ENCODE measurements at regions not wholly inside any gene's neighbourhood (a gene's known extent, or its start where the extent isn't known, plus 50 kb on each side); places are given as distances from the start of the nearest gene placed in this dataset.

GRCh38 chr10:44635176-44635575, 250.3 kb upstream of the CXCL12 start:
- Histone ChIP-seq H3K27me3 (ENCODE audit: control insufficient read depth, insufficient read depth, low read length) (no peaks in the 10 kb centered on the region), H3K9me3 (replicated peaks; ENCODE audit: low read length) (no peaks in the 10 kb centered on the region), H3K4me1 (ENCODE audit: control insufficient read depth, insufficient read depth, low read length) (no peaks in the 10 kb centered on the region), H3K4me3 (ENCODE audit: low read length) (no peak overlapping the region), H3K36me3 (ENCODE audit: insufficient read depth, low read length) (no peaks in the 10 kb centered on the region), H3K4me2 (ENCODE audit: low read length) (no peak overlapping the region), H3K9ac (ENCODE audit: low read depth, low read length) (no peak overlapping the region)

- Histone ChIP-seq H3K4me2 (ENCODE audit: low read length) (no peak overlapping the region), H3K27me3 (ENCODE audit: control insufficient read depth, insufficient read depth, low read length) (no peaks in the 10 kb centered on the region), H3K4me3 (ENCODE audit: low read length) (no peak overlapping the region)
Observed at GRCh38 chr10:44636625-44637024, 251.7 kb upstream of the CXCL12 start.

GRCh38 chr10:44640429-44640828, 255.5 kb upstream of the CXCL12 start:
- Histone ChIP-seq H3K9me3 (replicated peaks; ENCODE audit: low read length) (no peaks in the 10 kb centered on the region), H3K4me3 (ENCODE audit: low read length) (no peak overlapping the region), H3K27me3 (ENCODE audit: control insufficient read depth, insufficient read depth, low read length) (no peaks in the 10 kb centered on the region), H3K9ac (ENCODE audit: low read depth, low read length) (no peak overlapping the region), H3K4me1 (ENCODE audit: control insufficient read depth, insufficient read depth, low read length) (no peaks in the 10 kb centered on the region), H3K4me2 (ENCODE audit: low read length) (no peak overlapping the region), H3K36me3 (ENCODE audit: insufficient read depth, low read length) (no peaks in the 10 kb centered on the region)

More at GRCh38 chr10:44636625-44637024, 251.7 kb upstream of the CXCL12 start:
- Histone ChIP-seq H3K4me1 (ENCODE audit: control insufficient read depth, insufficient read depth, low read length) (no peaks in the 10 kb centered on the region), H3K9me3 (replicated peaks; ENCODE audit: low read length) (no peaks in the 10 kb centered on the region), H3K36me3 (ENCODE audit: insufficient read depth, low read length) (no peaks in the 10 kb centered on the region), H3K9ac (ENCODE audit: low read depth, low read length) (no peak overlapping the region)

GRCh38 chr10:44647473-44647872, 262.6 kb upstream of the CXCL12 start:
- Histone ChIP-seq H3K27me3 (ENCODE audit: control insufficient read depth, insufficient read depth, low read length) (no peaks in the 10 kb centered on the region), H3K9ac (ENCODE audit: low read depth, low read length) (no peak overlapping the region), H3K4me1 (ENCODE audit: control insufficient read depth, insufficient read depth, low read length) (peaks cover 18% of the 10 kb centered on the region), H3K9me3 (replicated peaks; ENCODE audit: low read length) (no peaks in the 10 kb centered on the region), H3K4me2 (ENCODE audit: low read length) (no peak overlapping the region), H3K36me3 (ENCODE audit: insufficient read depth, low read length) (no peaks in the 10 kb centered on the region), H3K4me3 (ENCODE audit: low read length) (no peak overlapping the region)

GRCh38 chr10:44647877-44648542, 263.1 kb upstream of the CXCL12 start:
- H3K36me3 ChIP-seq (ENCODE audit: insufficient read depth, low read length) = no peaks in the 10 kb centered on the region

GRCh38 chr10:44650691-44651661, 260.2 kb upstream of the TMEM72 start:
- no peak overlapping the region for H3K9ac ChIP-seq (ENCODE audit: low read depth, low read length)
- no peaks in the 10 kb centered on the region for H3K36me3 ChIP-seq (ENCODE audit: insufficient read depth, low read length)
- H3K4me3 ChIP-seq (ENCODE audit: low read length) = no peak overlapping the region
- peaks cover 18% of the 10 kb centered on the region for H3K4me1 ChIP-seq (ENCODE audit: control insufficient read depth, insufficient read depth, low read length)
- no peaks in the 10 kb centered on the region for H3K9me3 ChIP-seq (replicated peaks; ENCODE audit: low read length)
- H3K27me3 ChIP-seq (ENCODE audit: control insufficient read depth, insufficient read depth, low read length) = no peaks in the 10 kb centered on the region
- no peak overlapping the region for H3K4me2 ChIP-seq (ENCODE audit: low read length)

More at GRCh38 chr10:44647877-44648542, 263.1 kb upstream of the CXCL12 start:
- Histone ChIP-seq H3K9ac (ENCODE audit: low read depth, low read length) (no peak overlapping the region), H3K4me1 (ENCODE audit: control insufficient read depth, insufficient read depth, low read length) (peaks cover 18% of the 10 kb centered on the region), H3K4me3 (ENCODE audit: low read length) (no peak overlapping the region), H3K9me3 (replicated peaks; ENCODE audit: low read length) (no peaks in the 10 kb centered on the region), H3K27me3 (ENCODE audit: control insufficient read depth, insufficient read depth, low read length) (no peaks in the 10 kb centered on the region), H3K4me2 (ENCODE audit: low read length) (no peak overlapping the region)

GRCh38 chr10:44651834-44652233, 259.3 kb upstream of the TMEM72 start:
- Histone ChIP-seq H3K27me3 (ENCODE audit: control insufficient read depth, insufficient read depth, low read length) (no peaks in the 10 kb centered on the region), H3K9ac (ENCODE audit: low read depth, low read length) (no peak overlapping the region), H3K9me3 (replicated peaks; ENCODE audit: low read length) (no peaks in the 10 kb centered on the region), H3K4me3 (ENCODE audit: low read length) (no peak overlapping the region), H3K36me3 (ENCODE audit: insufficient read depth, low read length) (no peaks in the 10 kb centered on the region), H3K4me1 (ENCODE audit: control insufficient read depth, insufficient read depth, low read length) (peaks cover 18% of the 10 kb centered on the region), H3K4me2 (ENCODE audit: low read length) (no peak overlapping the region)

- H3K4me3 ChIP-seq (ENCODE audit: low read length) = no peak overlapping the region
- no peak overlapping the region for H3K9ac ChIP-seq (ENCODE audit: low read depth, low read length)
- H3K9me3 ChIP-seq (replicated peaks; ENCODE audit: low read length) = no peaks in the 10 kb centered on the region
- no peaks in the 10 kb centered on the region for H3K36me3 ChIP-seq (ENCODE audit: insufficient read depth, low read length)
- H3K4me2 ChIP-seq (ENCODE audit: low read length) = no peak overlapping the region
- H3K27me3 ChIP-seq (ENCODE audit: control insufficient read depth, insufficient read depth, low read length) = peaks cover 5% of the 10 kb centered on the region
- peaks cover 11% of the 10 kb centered on the region for H3K4me1 ChIP-seq (ENCODE audit: control insufficient read depth, insufficient read depth, low read length)
Observed at GRCh38 chr10:44659320-44659719, 251.8 kb upstream of the TMEM72 start.

GRCh38 chr10:44660271-44660670, 250.9 kb upstream of the TMEM72 start:
- Histone ChIP-seq H3K27me3 (ENCODE audit: control insufficient read depth, insufficient read depth, low read length) (peaks cover 7% of the 10 kb centered on the region), H3K9ac (ENCODE audit: low read depth, low read length) (no peak overlapping the region), H3K9me3 (replicated peaks; ENCODE audit: low read length) (no peaks in the 10 kb centered on the region), H3K4me1 (ENCODE audit: control insufficient read depth, insufficient read depth, low read length) (peaks cover 11% of the 10 kb centered on the region), H3K4me2 (ENCODE audit: low read length) (peak overlapping the region; percentile 11), H3K36me3 (ENCODE audit: insufficient read depth, low read length) (no peaks in the 10 kb centered on the region), H3K4me3 (ENCODE audit: low read length) (no peak overlapping the region)

- Histone ChIP-seq H3K27me3 (ENCODE audit: control insufficient read depth, insufficient read depth, low read length) (peaks cover 8% of the 10 kb centered on the region), H3K4me3 (ENCODE audit: low read length) (no peak overlapping the region), H3K36me3 (ENCODE audit: insufficient read depth, low read length) (no peaks in the 10 kb centered on the region), H3K9me3 (replicated peaks; ENCODE audit: low read length) (no peaks in the 10 kb centered on the region), H3K9ac (ENCODE audit: low read depth, low read length) (no peak overlapping the region), H3K4me2 (ENCODE audit: low read length) (no peak overlapping the region), H3K4me1 (ENCODE audit: control insufficient read depth, insufficient read depth, low read length) (peaks cover 11% of the 10 kb centered on the region)
Observed at GRCh38 chr10:44662051-44662450, 249.1 kb upstream of the TMEM72 start.

GRCh38 chr10:44668336-44668735, 242.8 kb upstream of the TMEM72 start:
- Histone ChIP-seq H3K4me3 (ENCODE audit: low read length) (no peak overlapping the region), H3K36me3 (ENCODE audit: insufficient read depth, low read length) (no peaks in the 10 kb centered on the region), H3K9me3 (replicated peaks; ENCODE audit: low read length) (no peaks in the 10 kb centered on the region), H3K4me1 (ENCODE audit: control insufficient read depth, insufficient read depth, low read length) (no peaks in the 10 kb centered on the region), H3K27me3 (ENCODE audit: control insufficient read depth, insufficient read depth, low read length) (peaks cover 8% of the 10 kb centered on the region), H3K4me2 (ENCODE audit: low read length) (no peak overlapping the region), H3K9ac (ENCODE audit: low read depth, low read length) (no peak overlapping the region)
